ENCODE measurements at regions not wholly inside any gene's neighbourhood (a gene's known extent, or its start where the extent isn't known, plus 50 kb on each side); places are given as distances from the start of the nearest gene placed in this dataset.

DNA sequence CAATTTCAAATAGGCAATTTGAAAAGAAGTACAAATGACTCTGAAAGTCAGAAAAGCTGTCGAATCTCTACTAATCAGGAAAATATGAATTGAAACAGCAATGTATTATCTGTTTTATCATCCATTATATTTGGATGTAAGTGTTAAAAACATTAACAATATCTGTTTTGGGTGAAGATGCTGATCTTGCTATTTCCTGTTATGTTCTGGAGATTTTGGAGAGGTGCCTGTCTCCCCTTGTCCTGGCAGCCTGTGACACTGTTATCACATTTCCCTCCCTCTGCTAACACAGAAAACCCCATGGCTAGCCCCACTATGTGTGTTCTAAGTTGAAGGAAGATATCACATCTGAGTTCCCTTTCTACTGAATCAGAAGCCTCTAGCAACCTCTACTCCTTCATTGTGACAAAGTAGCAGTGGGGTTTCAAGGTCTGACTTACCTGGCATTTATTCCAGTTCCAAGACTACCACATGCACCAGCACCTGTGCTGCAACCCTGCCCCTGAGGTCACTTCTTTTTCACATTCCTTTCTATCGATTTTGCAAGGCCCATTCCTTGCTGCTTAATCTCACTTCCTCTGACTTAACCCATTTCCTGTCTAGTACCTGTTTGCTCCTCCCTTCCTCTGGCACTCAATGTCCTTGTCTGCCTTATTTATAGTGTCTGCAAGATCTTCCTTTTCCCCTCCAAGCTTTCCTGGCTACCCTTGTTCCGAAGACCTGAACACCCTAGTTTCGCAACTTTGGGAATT is 95.5 kb upstream of the COL8A1 start:
- no peak overlapping the region for H3K27ac ChIP-seq
- H3K27ac Mint-ChIP-seq: no peak overlapping the region
- no peak overlapping the region for H3K4me3 ChIP-seq
- no peak overlapping the region for H3K4me3 Mint-ChIP-seq
- no peak overlapping the region for H3K4me2 ChIP-seq
- H3K36me3 ChIP-seq: no peaks in the 10 kb centered on the region
- H4K20me1 ChIP-seq (ENCODE audit: low read depth): no peaks in the 10 kb centered on the region
- peaks cover 4% of the 10 kb centered on the region for H3K4me1 Mint-ChIP-seq
- H3K4me1 ChIP-seq: peaks cover 16% of the 10 kb centered on the region
- H3K79me2 ChIP-seq (ENCODE audit: low read depth): no peaks in the 10 kb centered on the region
- no peaks in the 10 kb centered on the region for H3K27me3 ChIP-seq
- H3K27me3 Mint-ChIP-seq (ENCODE audit: insufficient read depth, low read depth): no peaks in the 10 kb centered on the region
- no peak for DNase-seq (ENCODE audit: low spot score)
- no peak overlapping the region for H3K9ac ChIP-seq
- no peaks in the 10 kb centered on the region for H3K36me3 Mint-ChIP-seq
- H3K9me3 Mint-ChIP-seq: no peaks in the 10 kb centered on the region
- no peaks in the 10 kb centered on the region for H3F3A ChIP-seq (ENCODE audit: low read depth)
- H3K9me3 ChIP-seq (ENCODE audit: low read depth): no peaks in the 10 kb centered on the region
- H2AFZ ChIP-seq (replicated peaks): no peak overlapping the region
- TF ChIP-seq EZH2 (IDR thresholded peaks at IDR 0.05) (no peak), EZH2phosphoT487 (IDR thresholded peaks at IDR 0.05) (no peak), CTCF (IDR thresholded peaks at IDR 0.05) (no peak)

- H4K20me1 ChIP-seq (ENCODE audit: low read depth): no peaks in the 10 kb centered on the region
- H3K27ac ChIP-seq: no peak overlapping the region
- H3K27me3 Mint-ChIP-seq (ENCODE audit: insufficient read depth, low read depth): no peaks in the 10 kb centered on the region
- DNase-seq (ENCODE audit: low spot score): peak; percentile 55
- H3K36me3 Mint-ChIP-seq: no peaks in the 10 kb centered on the region
- H3K4me3 Mint-ChIP-seq: no peak overlapping the region
- H3K27me3 ChIP-seq: no peaks in the 10 kb centered on the region
- H3K9me3 ChIP-seq (ENCODE audit: low read depth): no peaks in the 10 kb centered on the region
- H3K4me1 Mint-ChIP-seq: peaks cover 4% of the 10 kb centered on the region
- TF ChIP-seq EZH2phosphoT487 (IDR thresholded peaks at IDR 0.05) (no peak), CTCF (IDR thresholded peaks at IDR 0.05) (no peak), EZH2 (IDR thresholded peaks at IDR 0.05) (no peak)
- no peaks in the 10 kb centered on the region for H3F3A ChIP-seq (ENCODE audit: low read depth)
- no peak overlapping the region for H2AFZ ChIP-seq (replicated peaks)
- H3K36me3 ChIP-seq: no peaks in the 10 kb centered on the region
- no peak overlapping the region for H3K4me3 ChIP-seq
- H3K4me1 ChIP-seq: peaks cover 16% of the 10 kb centered on the region
- H3K4me2 ChIP-seq: peak overlapping the region; percentile 55
- no peaks in the 10 kb centered on the region for H3K9me3 Mint-ChIP-seq
- H3K79me2 ChIP-seq (ENCODE audit: low read depth): no peaks in the 10 kb centered on the region
- H3K9ac ChIP-seq: no peak overlapping the region
- no peak overlapping the region for H3K27ac Mint-ChIP-seq
These were observed 97.2 kb upstream of the COL8A1 start for GRCh38 chr3:99541181-99541580.

GRCh38 chr3:99537416-99537815 is 101.0 kb upstream of the COL8A1 start:
- Mint-ChIP-seq H3K27me3 (ENCODE audit: insufficient read depth, low read depth) (no peaks in the 10 kb centered on the region), H3K27ac (no peak overlapping the region), H3K4me3 (no peak overlapping the region), H3K9me3 (no peaks in the 10 kb centered on the region), H3K36me3 (no peaks in the 10 kb centered on the region), H3K4me1 (peaks cover 4% of the 10 kb centered on the region)
- H3K9me3 ChIP-seq (ENCODE audit: low read depth): no peaks in the 10 kb centered on the region
- H2AFZ ChIP-seq (replicated peaks): peak overlapping the region; percentile 46
- no peaks in the 10 kb centered on the region for H3K79me2 ChIP-seq (ENCODE audit: low read depth)
- peaks cover 16% of the 10 kb centered on the region for H3K4me1 ChIP-seq
- no peak for DNase-seq (ENCODE audit: low spot score)
- no peak overlapping the region for H3K9ac ChIP-seq
- no peaks in the 10 kb centered on the region for H4K20me1 ChIP-seq (ENCODE audit: low read depth)
- H3K4me3 ChIP-seq: no peak overlapping the region
- no peaks in the 10 kb centered on the region for H3K36me3 ChIP-seq
- H3K27ac ChIP-seq: no peak overlapping the region
- H3F3A ChIP-seq (ENCODE audit: low read depth): no peaks in the 10 kb centered on the region
- H3K27me3 ChIP-seq: no peaks in the 10 kb centered on the region
- no peak for TF ChIP-seq EZH2phosphoT487 (IDR thresholded peaks at IDR 0.05)
- TF ChIP-seq CTCF (IDR thresholded peaks at IDR 0.05): no peak
- no peak for TF ChIP-seq EZH2 (IDR thresholded peaks at IDR 0.05)
- no peak overlapping the region for H3K4me2 ChIP-seq

Data from neural progenitor cell (in vitro differentiated cells).